NOMO-1 (cell line): ENCODE measurements at regions not wholly inside any gene's neighbourhood (a gene's known extent, or its start where the extent isn't known, plus 50 kb on each side); places are given as distances from the start of the nearest gene placed in this dataset.

Experiments used
- DNase-seq, 2 experiments: peaks; one replicate each; lab custom pipeline; 2025; ENCODE audit not compliant: unreplicated experiment in 2 of 2; lab: John Stamatoyannopoulos, UW

DNA sequence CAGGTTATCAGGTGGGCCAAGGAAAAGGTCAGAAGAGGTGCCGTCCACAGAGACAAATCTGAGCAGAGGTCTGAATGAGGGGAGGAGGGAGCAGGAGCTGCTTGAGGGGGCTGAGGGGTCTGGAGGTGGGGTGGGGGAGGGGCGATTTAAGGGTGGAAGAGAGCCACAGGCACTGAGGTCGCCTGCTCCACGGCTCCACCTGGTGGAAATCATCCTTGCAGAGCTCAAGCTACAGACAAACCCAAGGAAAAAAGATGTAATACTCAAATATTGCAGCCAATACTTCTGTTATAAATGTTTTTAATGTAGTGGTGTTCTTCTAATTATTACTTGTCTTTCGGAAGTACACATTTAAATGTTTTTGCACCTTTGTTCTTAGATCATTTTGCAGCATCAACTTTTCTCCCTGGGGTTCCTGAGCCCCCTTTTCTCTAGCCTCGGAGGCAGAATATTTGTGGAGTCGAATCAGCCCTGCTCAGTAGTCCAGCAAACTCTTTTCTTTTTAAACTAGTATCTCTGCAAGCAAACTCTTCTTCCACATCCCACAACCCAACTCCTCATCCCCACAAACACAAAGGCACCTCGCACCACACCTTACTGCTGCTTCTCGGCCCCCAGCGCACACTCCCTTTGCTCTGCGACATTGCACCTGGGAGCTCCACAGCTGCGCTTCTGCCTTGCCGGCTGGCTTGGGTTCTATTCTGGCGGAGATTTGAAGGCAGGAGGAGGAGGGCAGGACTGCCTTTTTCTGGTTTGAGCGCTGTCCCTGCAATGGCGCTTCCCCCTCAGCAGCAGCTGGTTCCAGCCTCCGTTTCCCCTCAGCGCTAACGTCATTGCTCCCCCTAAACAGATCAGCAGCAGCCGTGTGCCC lies 51.0 kb upstream of the TFAP2A start:
- DNase-seq, result peak; percentile 10 to 26
